K562 (cell line): ENCODE measurements at regions not wholly inside any gene's neighbourhood (a gene's known extent, or its start where the extent isn't known, plus 50 kb on each side); places are given as distances from the start of the nearest gene placed in this dataset.

ENCODE experiments used
- ATAC-seq: fragments of 200-7000 bp; cut with Tn5 transposase; 3 replicates; pipeline ENCODE4 v1.9.1; 2020; ENCODE audit warnings: moderate library complexity
- BruUV-seq: library from RNA; stranded (reverse); fragments of 400-500 nt; replicated peaks from 2 replicates; lab custom pipeline; 2021; lab: Mats Ljungman, UMichigan
- CTCF ChIA-PET: fragments of 300-600 bp; formaldehyde crosslinking; extraction: SDS; loops from one replicate; lab custom pipeline; 2021; ENCODE audit warnings: low intra/inter-chr PET ratio; lab: Yijun Ruan, JAX
- POLR2A ChIA-PET: fragments of 300-600, 350-650 bp; sonication (Branson Sonifier 250); formaldehyde crosslinking; extraction: SDS; loops from one replicate; lab custom pipeline; 2021; ENCODE audit warnings: antibody characterized with exemption, inconsistent platforms; lab: Yijun Ruan, JAX
- DNase-seq, 4 experiments: peaks; one replicate each; pipeline versions ENCODE4 v3.0.0 to v3.0.0-alpha.2; 2011 to 2018; ENCODE audit warnings: low spot score in 3 of 4, mixed read lengths in 3 of 4; ENCODE audit errors: extremely low read depth in 1 of 4
- FAIRE-seq: peaks from 2 replicates; lab custom pipeline; 2011; peaks lifted over from hg19 to GRCh38; lab: Jason Lieb, UNC
- H2AFZ ChIP-seq: 2 replicates; pipeline ENCODE4 v1.6.0; 2011; ENCODE audit warnings: low read depth, low read length, control low read depth, inconsistent platforms
- H3K27ac ChIP-seq: fragments of 200-600 bp; 3 replicates; pipeline ENCODE4 v1.8.0; 2011; ENCODE audit warnings: low read depth, mild to moderate bottlenecking, control low read depth, inconsistent platforms, low read length, moderate library complexity, mixed read lengths; ENCODE audit errors: extremely low read depth
- H3K27me3 ChIP-seq, 2 experiments: fragments of 300-600 bp in 1 of 2; 2 replicates in 1 of 2; 3 replicates in 1 of 2; pipeline versions ENCODE4 v1.6.0 to v1.8.0; 2011; ENCODE audit warnings: inconsistent platforms in 2 of 2, low read length in 2 of 2, mild to moderate bottlenecking in 1 of 2, mixed read lengths in 1 of 2, moderate library complexity in 1 of 2; ENCODE audit not compliant: control insufficient read depth in 2 of 2, insufficient read depth in 2 of 2
- H3K36me3 ChIP-seq: fragments of 300-600 bp; 3 replicates; pipeline ENCODE4 v1.8.0; 2011; ENCODE audit warnings: mild to moderate bottlenecking, low read length, inconsistent platforms; ENCODE audit not compliant: control insufficient read depth, insufficient read depth
- H3K4me1 ChIP-seq, 2 experiments: fragments of 200-600 bp in 1 of 2; replicated peaks in 1 of 2; 2 replicates in 1 of 2; 3 replicates in 1 of 2; pipeline versions ENCODE4 v1.5.1 to v1.8.0; 2011; ENCODE audit warnings: inconsistent platforms in 2 of 2, low read length in 2 of 2, mild to moderate bottlenecking in 1 of 2, mixed read lengths in 1 of 2, moderate library complexity in 1 of 2; ENCODE audit not compliant: control insufficient read depth in 2 of 2, insufficient read depth in 2 of 2
- H3K4me2 ChIP-seq: 2 replicates; pipeline ENCODE4 v1.6.1; 2011; ENCODE audit warnings: low read length, control low read depth, inconsistent platforms, mixed read lengths; ENCODE audit not compliant: insufficient read depth
- H3K4me3 ChIP-seq: fragments of 200-600 bp; sonication (generic), shearing (Covaris generic); 2 replicates; pipeline ENCODE4 v1.5.1; 2016; ENCODE audit warnings: control low read depth, inconsistent platforms
- H3K79me2 ChIP-seq: fragments of 200-600 bp; 3 replicates; pipeline ENCODE4 v1.8.0; 2011; ENCODE audit warnings: low read length, inconsistent platforms; ENCODE audit not compliant: control insufficient read depth, insufficient read depth
- H3K9ac ChIP-seq, 2 experiments: 2 replicates each; pipeline versions ENCODE4 v1.6.0 to v1.6.1; 2011; ENCODE audit warnings: low read depth in 2 of 2, low read length in 2 of 2, control low read depth in 1 of 2, inconsistent platforms in 1 of 2, mild to moderate bottlenecking in 1 of 2, mixed read lengths in 1 of 2; ENCODE audit not compliant: insufficient read depth in 1 of 2
- H3K9me1 ChIP-seq: one replicate; pipeline ENCODE4 v1.6.0; 2011; ENCODE audit warnings: inconsistent platforms, mild to moderate bottlenecking, low read length, moderate library complexity; ENCODE audit not compliant: control insufficient read depth, insufficient read depth
- H3K9me3 ChIP-seq: replicated peaks from 2 replicates; pipeline ENCODE4 v1.5.1; 2011; ENCODE audit warnings: low read depth, low read length, inconsistent platforms; ENCODE audit not compliant: control insufficient read depth, insufficient read depth
- H4K20me1 ChIP-seq: replicated peaks from 2 replicates; pipeline ENCODE4 v1.6.1; 2011; ENCODE audit warnings: low read length, inconsistent platforms, mixed read lengths; ENCODE audit not compliant: control insufficient read depth, insufficient read depth
- BMI1 ChIP-seq: fragments of 150-350 bp; IDR thresholded peaks from 2 replicates; pipeline ENCODE4 v1.6.1; 2014; ENCODE audit warnings: low read length
- CXXC5 ChIP-seq: fragments of 250-450 bp; sonication (Bioruptor Pico); IDR thresholded peaks from 2 replicates; pipeline ENCODE4 v1.8.0; 2022; ENCODE audit warnings: inconsistent platforms, mild to moderate bottlenecking, moderate library complexity
- E2F8 ChIP-seq: fragments of 450-650 bp; IDR thresholded peaks from 2 replicates; pipeline ENCODE4 v1.7.1; 2018; ENCODE audit warnings: mild to moderate bottlenecking, low read depth; ENCODE audit not compliant: partially characterized antibody
- KDM4B ChIP-seq, 2 experiments: fragments of 450-650 bp in 1 of 2; sonication (generic) in 1 of 2; IDR thresholded peaks; 2 replicates each; pipeline ENCODE4 v1.6.1; 2016 to 2017; ENCODE audit warnings: borderline replicate concordance in 2 of 2, antibody characterized with exemption in 1 of 2, low read depth in 1 of 2, mild to moderate bottlenecking in 1 of 2
- SMAD1 ChIP-seq: fragments of 150-350 bp; IDR thresholded peaks from 2 replicates; pipeline ENCODE4 v1.6.1; 2014; ENCODE audit warnings: low read length, low read depth; ENCODE audit not compliant: partially characterized antibody
- ZFP1 ChIP-seq: fragments of 450-650 bp; formaldehyde crosslinking; IDR thresholded peaks from 2 replicates; pipeline ENCODE4 v1.4.0; 2020; ENCODE audit warnings: mild to moderate bottlenecking, mixed read lengths
- ZFP36 ChIP-seq: fragments of 150-350 bp; IDR thresholded peaks from 2 replicates; pipeline ENCODE4 v1.6.1; 2018; ENCODE audit warnings: low read length, low read depth; ENCODE audit not compliant: partially characterized antibody
- ZNF518B ChIP-seq: fragments of 250-450 bp; sonication (Bioruptor Pico); IDR thresholded peaks from 2 replicates; pipeline ENCODE4 v1.5.0; 2021; ENCODE audit warnings: mild to moderate bottlenecking, moderate library complexity
- ZNF551 ChIP-seq: fragments of 250-450 bp; sonication (Bioruptor Pico); IDR thresholded peaks from 2 replicates; pipeline ENCODE4 v1.5.0; 2021; ENCODE audit warnings: mild to moderate bottlenecking, moderate library complexity
- WGBS: fragments of 100-300 bp; shearing (Covaris generic); methylation state at CpG from one replicate; pipeline ENCODE4 v1.1.6; 2016; ENCODE audit warnings: low coverage, mixed read lengths; ENCODE audit not compliant: insufficient coverage; ENCODE audit errors: missing lambda C conversion rate; 5-methylcytosine and 5-hydroxymethylcytosine counted together
- in situ Hi-C: fragments of 300-500 bp; cut with MboI; formaldehyde crosslinking; loops from 4 replicates; pipeline ENCODE4 v1.15.0; 2018; ENCODE audit warnings: inconsistent platforms, mixed read lengths
- intact Hi-C: fragments of 100-400 bp; cut with micrococcal nuclease; formaldehyde crosslinking; loops from 2 replicates; pipeline ENCODE4 v1.14.2; 2022
- TF ChIP-seq, protein P1 (sequence below): fragments of 250-450 bp; sonication (Bioruptor Pico); IDR thresholded peaks from 2 replicates; pipeline ENCODE4 v1.4.0; 2020

DNA sequence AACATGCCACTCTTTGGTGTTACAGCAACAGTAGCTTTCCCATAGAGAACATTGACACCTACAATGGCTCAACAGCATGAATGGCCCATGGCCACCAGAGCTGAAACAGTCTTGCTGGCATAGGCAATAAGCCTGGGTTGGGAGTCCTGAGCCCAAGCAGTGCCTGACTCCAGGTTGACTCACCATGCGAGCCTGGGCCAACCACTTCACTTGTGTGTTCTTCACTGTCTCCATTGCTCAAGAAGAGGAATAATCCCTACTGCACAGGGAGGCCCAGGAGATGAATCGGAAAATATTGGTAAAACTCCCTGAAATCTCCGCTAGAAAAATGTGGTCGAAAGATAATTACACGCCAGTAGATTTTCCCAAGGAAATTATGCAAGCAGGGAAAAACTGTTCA lies 89.2 kb upstream of the INHBA start:
- H3K9me1 ChIP-seq = no peaks in the 10 kb centered on the region
- H2AFZ ChIP-seq = no peak overlapping the region
- H3K4me3 ChIP-seq = no peak overlapping the region
- ChIA-PET POLR2A (no interaction called here), CTCF (no interaction called here)
- intact Hi-C loops = no loop called here
- 0% methylated on average over 5 of the region's 5 CpGs for WGBS
- TF ChIP-seq ZNF518B (CRISPR knock-in tag) (no peak), E2F8 (no peak), SMAD1 (no peak), ZFP36 (no peak), BMI1 (no peak), ZNF551 (CRISPR knock-in tag) (no peak), ZFP1 (no peak), CXXC5 (CRISPR knock-in tag) (no peak), KDM4B (IDR thresholded peaks at IDR 0.05; ENCODE audit: borderline replicate concordance in 2 of 2, low read depth in 1 of 2) (no peak)
- TF ChIP-seq, protein P1, sequence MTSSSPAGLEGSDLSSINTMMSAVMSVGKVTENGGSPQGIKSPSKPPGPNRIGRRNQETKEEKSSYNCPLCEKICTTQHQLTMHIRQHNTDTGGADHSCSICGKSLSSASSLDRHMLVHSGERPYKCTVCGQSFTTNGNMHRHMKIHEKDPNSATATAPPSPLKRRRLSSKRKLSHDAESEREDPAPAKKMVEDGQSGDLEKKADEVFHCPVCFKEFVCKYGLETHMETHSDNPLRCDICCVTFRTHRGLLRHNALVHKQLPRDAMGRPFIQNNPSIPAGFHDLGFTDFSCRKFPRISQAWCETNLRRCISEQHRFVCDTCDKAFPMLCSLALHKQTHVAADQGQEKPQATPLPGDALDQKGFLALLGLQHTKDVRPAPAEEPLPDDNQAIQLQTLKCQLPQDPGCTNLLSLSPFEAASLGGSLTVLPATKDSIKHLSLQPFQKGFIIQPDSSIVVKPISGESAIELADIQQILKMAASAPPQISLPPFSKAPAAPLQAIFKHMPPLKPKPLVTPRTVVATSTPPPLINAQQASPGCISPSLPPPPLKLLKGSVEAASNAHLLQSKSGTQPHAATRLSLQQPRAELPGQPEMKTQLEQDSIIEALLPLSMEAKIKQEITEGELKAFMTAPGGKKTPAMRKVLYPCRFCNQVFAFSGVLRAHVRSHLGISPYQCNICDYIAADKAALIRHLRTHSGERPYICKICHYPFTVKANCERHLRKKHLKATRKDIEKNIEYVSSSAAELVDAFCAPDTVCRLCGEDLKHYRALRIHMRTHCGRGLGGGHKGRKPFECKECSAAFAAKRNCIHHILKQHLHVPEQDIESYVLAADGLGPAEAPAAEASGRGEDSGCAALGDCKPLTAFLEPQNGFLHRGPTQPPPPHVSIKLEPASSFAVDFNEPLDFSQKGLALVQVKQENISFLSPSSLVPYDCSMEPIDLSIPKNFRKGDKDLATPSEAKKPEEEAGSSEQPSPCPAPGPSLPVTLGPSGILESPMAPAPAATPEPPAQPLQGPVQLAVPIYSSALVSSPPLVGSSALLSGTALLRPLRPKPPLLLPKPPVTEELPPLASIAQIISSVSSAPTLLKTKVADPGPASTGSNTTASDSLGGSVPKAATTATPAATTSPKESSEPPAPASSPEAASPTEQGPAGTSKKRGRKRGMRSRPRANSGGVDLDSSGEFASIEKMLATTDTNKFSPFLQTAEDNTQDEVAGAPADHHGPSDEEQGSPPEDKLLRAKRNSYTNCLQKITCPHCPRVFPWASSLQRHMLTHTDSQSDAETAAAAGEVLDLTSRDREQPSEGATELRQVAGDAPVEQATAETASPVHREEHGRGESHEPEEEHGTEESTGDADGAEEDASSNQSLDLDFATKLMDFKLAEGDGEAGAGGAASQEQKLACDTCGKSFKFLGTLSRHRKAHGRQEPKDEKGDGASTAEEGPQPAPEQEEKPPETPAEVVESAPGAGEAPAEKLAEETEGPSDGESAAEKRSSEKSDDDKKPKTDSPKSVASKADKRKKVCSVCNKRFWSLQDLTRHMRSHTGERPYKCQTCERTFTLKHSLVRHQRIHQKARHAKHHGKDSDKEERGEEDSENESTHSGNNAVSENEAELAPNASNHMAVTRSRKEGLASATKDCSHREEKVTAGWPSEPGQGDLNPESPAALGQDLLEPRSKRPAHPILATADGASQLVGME (CRISPR knock-in tag) = no peak
- in situ Hi-C loops = no loop called here
- H4K20me1 ChIP-seq = no peaks in the 10 kb centered on the region; the same call in 1 of the 2 replicates
- H3K36me3 ChIP-seq = no peaks in the 10 kb centered on the region
- H3K27ac ChIP-seq = no peak overlapping the region
- BruUV-seq = no TSS peak
- DNase-seq = no peak
- no peaks in the 10 kb centered on the region for H3K4me1 ChIP-seq
- H3K27me3 ChIP-seq = no peaks in the 10 kb centered on the region; a peak in 1 of 5 replicates
- ATAC-seq = no peak
- H3K9me3 ChIP-seq = no peaks in the 10 kb centered on the region
- H3K4me2 ChIP-seq = no peak overlapping the region
- FAIRE-seq = no peak
- H3K79me2 ChIP-seq = no peaks in the 10 kb centered on the region
- H3K9ac ChIP-seq = no peak overlapping the region
